Stimulated activated naive CD8-positive, alpha-beta T cell treated with anti-CD3 and anti-CD28 coated beads, Interleukin-15, amount 100 ng/mL, for 72 hours (primary cell): ENCODE measurements at regions not wholly inside any gene's neighbourhood (a gene's known extent, or its start where the extent isn't known, plus 50 kb on each side); places are given as distances from the start of the nearest gene placed in this dataset.
A peak's percentile ranks its signal among the peaks of the same experiment; 100 is the strongest.
"Not testable (repeated sequence)": the region's sequence is repeated elsewhere in the genome, so short reads cannot be mapped to it uniquely, and the experiment has no call there.

ENCODE experiments used
- ATAC-seq: fragments of 150-1000 bp; cut with Tn5 transposase; 2 replicates; pipeline ENCODE4 v1.10.0; 2021; ENCODE audit warnings: mild to moderate bottlenecking, moderate library complexity
- DNase-seq, 2 donors: peaks; one replicate each; pipeline ENCODE4 v3.0.0; 2021 to 2022
- H3K27ac Mint-ChIP-seq, 2 donors: one replicate each; pipeline ENCODE4 v1.8.0; 2022; ENCODE audit warnings: mild to moderate bottlenecking in 2 of 2, mixed read lengths in 2 of 2, moderate library complexity in 2 of 2
- H3K27me3 Mint-ChIP-seq: one replicate; pipeline ENCODE4 v1.8.0; 2022; ENCODE audit warnings: mixed read lengths
- H3K4me1 Mint-ChIP-seq: one replicate; pipeline ENCODE4 v1.8.0; 2022; ENCODE audit warnings: mild to moderate bottlenecking, mixed read lengths
- H3K4me3 Mint-ChIP-seq, 2 donors: one replicate each; pipeline ENCODE4 v1.8.0; 2022; ENCODE audit warnings: mild to moderate bottlenecking in 2 of 2, mixed read lengths in 2 of 2, moderate library complexity in 1 of 2
- H3K9me3 Mint-ChIP-seq, 2 donors: one replicate each; pipeline ENCODE4 v1.8.0; 2022; ENCODE audit warnings: mixed read lengths in 2 of 2

DNA sequence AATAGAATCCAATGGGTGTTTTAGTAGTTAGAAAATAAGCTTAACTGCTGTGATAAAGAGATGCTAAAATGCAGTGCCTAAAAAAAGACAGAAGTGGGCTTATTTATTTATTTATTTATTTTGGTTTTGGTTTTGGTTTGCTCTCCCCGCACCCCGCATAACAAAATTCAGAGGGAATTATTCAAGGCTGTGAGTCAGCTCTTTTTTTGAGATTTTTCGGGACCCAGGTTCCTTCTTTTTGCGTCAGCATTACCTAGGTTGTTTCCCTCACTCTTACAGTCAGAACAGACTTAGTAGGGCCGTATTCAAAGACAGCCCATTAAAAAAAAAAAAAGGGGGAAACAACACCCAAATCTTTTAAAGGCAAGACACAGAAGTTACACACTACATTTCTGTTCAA, 1495.5 kb upstream of the ADGRL3 start:
- no peak overlapping the region for H3K4me3 Mint-ChIP-seq
- no peak for ATAC-seq

DNA sequence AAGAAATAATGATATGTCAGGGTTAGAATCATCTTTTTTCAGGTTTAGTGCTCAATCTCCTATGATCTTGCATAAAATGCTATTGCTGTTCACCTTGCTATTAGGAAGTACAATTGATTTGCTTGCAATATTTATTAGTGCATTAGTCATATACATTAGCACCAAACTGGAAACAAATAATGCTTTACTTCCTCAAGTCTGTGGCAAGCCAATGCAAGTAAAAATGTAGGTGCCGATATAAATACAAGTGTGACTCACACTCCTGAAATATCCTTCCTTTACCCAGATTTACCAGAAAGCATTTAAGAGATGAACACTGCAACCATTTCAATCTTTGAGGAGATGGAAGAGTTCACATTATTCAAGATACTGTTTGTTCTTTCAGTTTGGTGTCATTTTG, 1487.7 kb upstream of the ADGRL3 start:
- no peak for DNase-seq
- H3K4me3 Mint-ChIP-seq, result no peak overlapping the region
- no peaks in the 10 kb centered on the region for H3K4me1 Mint-ChIP-seq
- no peak for ATAC-seq
- no peak overlapping the region for H3K27ac Mint-ChIP-seq
- H3K27me3 Mint-ChIP-seq, result no peaks in the 10 kb centered on the region
- peaks cover 8 to 16% of the 10 kb centered on the region in 2 donors for H3K9me3 Mint-ChIP-seq

More for the DNA sequence above, 1495.5 kb upstream of the ADGRL3 start:
- no peak for DNase-seq
- H3K27ac Mint-ChIP-seq, result no peak overlapping the region
- H3K9me3 Mint-ChIP-seq, result peaks cover 8 to 9% of the 10 kb centered on the region in 2 donors
- no peaks in the 10 kb centered on the region for H3K4me1 Mint-ChIP-seq
- H3K27me3 Mint-ChIP-seq, result no peaks in the 10 kb centered on the region

DNA sequence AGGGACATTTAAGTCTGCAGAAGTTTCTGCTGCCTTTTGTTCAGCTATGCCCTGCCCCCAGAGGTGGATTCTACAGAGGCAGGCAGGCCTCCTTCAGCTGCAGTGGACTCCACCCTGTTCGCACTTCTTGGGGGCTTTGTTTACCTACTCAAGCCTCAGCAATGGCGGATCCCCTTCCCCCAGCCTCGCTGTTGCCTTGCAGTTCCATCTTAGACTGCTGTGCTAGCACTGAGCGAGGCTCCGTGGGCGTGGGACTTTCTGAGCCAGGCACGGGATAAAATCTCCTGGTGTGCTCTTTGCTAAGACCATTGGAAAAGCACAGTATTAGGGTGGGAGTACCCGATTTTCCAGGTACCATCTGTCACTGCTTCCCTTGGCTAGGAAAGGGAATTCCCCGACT, 1475.8 kb upstream of the ADGRL3 start:
- not testable (repeated sequence) for H3K4me1 Mint-ChIP-seq, H3K27me3 Mint-ChIP-seq, ATAC-seq, H3K27ac Mint-ChIP-seq, H3K4me3 Mint-ChIP-seq, DNase-seq
- H3K9me3 Mint-ChIP-seq, result peaks cover 10 to 19% of the 10 kb centered on the region in 2 donors

DNA sequence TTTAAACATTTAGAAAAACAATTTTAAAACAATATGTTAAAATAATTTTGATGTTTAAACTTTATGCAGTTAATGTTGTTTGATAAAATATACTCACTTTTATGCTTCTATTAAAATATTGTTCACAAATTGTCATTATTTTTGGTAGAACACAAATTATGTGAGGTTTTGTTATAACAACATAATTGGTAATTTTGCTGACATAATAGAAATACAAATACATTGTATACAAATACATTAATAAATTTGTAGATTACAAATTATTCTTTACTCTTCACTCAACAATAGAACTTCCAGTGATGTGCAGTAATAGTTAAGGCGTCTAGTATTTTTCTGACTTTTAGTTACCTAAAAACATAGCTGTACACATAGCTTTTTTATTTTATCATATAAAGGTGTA, 1472.4 kb upstream of the ADGRL3 start:
- no peak for DNase-seq
- Mint-ChIP-seq H3K27me3 (no peaks in the 10 kb centered on the region), H3K27ac (no peak overlapping the region), H3K9me3 (peaks cover 7 to 9% of the 10 kb centered on the region in 2 donors), H3K4me1 (no peaks in the 10 kb centered on the region), H3K4me3 (no peak overlapping the region)
- ATAC-seq, result no peak

DNA sequence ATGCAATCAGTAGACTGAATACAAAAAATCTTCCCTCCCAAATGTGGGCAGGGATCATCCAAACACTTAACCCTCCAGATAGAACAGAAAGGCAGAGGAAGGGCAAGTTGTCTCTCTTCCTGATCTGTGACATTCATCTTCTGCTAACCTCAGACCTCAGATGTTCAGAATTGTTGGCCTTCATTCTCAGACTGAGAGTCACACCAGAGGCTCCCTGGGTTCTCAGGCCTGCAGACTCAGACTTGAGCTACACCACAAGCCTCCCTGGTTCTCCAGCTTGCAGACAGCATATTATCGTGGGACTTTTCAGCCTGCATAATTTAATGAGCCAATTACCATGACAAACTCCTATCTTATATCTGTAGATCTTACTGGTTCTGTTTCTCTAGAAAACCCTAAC, 1471.6 kb upstream of the ADGRL3 start:
- Mint-ChIP-seq H3K27ac (no peak overlapping the region), H3K4me1 (no peaks in the 10 kb centered on the region), H3K9me3 (peaks cover 7 to 9% of the 10 kb centered on the region in 2 donors), H3K4me3 (no peak overlapping the region), H3K27me3 (no peaks in the 10 kb centered on the region)
- no peak for DNase-seq
- no peak for ATAC-seq

DNA sequence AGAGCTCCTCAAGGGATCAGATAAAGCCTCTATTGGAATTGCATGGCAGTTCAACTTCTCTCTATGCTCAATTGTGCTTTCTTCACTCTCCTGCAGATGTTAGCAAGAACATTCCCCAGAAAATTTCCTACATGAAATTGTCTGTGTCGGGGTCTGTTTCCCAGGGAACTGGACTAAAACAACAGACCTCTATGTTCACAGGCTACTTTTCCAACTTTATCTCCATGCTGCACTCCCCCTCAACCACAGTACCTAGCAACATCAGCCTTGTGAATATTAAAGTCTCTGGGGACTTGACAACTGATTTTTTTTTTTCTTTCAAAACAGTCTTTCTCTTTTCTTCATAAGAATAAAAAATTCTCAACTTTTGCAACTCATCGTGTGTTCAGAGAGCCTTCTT, 1470.8 kb upstream of the ADGRL3 start:
- H3K27me3 Mint-ChIP-seq, result no peaks in the 10 kb centered on the region
- H3K4me1 Mint-ChIP-seq, result no peaks in the 10 kb centered on the region
- no peak overlapping the region for H3K4me3 Mint-ChIP-seq
- no peak overlapping the region for H3K27ac Mint-ChIP-seq
- ATAC-seq, result no peak
- DNase-seq, result no peak
- H3K9me3 Mint-ChIP-seq, result peaks cover 7 to 9% of the 10 kb centered on the region in 2 donors

DNA sequence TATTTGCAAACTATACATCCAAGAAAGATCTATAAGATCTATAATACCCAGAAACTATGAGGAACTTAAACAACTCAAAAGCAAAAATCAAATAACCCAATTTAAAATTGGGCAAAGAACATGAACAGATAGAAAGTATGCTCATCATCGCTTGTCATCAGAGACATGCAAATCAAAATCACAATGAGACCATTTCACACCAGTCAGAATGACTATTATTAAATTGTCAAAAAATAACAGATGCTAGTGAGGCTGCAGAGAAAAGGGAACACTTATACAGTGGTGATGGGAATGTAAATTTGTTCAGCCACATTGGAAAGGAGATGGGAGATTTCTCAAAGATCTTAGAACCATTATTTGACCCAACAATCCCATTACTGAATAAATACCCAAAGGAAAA, 1451.7 kb upstream of the ADGRL3 start:
- ATAC-seq, result no peak
- Mint-ChIP-seq H3K4me3 (no peak overlapping the region), H3K9me3 (peaks cover 0 to 5% of the 10 kb centered on the region in 2 donors), H3K4me1 (no peaks in the 10 kb centered on the region), H3K27me3 (no peaks in the 10 kb centered on the region), H3K27ac (no peak overlapping the region)
- DNase-seq, result no peak

DNA sequence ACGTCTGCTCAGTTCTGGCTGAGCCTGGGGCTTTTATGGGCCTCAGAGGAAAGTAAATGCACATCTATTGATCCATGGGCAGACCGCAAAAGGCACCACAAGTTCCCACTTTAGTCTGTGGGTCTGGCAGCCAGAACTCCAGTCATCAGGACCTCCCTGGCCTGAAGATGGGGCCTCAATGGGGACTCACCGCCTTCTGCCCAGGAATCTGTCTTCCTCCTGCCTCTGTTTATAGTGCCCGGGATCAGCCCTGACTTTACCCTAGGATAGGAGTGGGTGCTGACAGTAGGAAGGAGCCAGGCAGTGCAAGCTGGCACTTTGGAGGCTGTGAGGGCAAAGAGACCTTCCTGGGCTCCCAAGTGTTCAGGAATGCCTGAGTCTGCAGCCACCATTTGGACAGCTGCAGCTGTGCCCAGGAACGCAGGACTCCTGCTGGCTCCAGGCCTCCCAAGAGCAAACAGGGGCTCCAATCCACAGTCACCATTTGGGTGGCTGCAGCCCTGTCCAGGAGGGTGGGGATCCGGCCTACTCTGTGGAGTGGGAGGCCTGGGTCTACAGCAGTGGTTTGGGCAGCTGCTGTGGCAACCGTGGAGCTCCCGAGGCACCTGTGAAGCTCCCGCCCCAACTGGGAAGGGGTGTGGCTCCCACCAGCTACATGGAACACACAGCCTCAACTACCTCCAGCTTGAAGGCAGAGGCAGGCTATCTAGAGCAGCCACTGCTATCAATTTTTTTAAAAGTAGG, 1440.9 kb upstream of the ADGRL3 start:
- Mint-ChIP-seq H3K27ac (no peak overlapping the region), H3K9me3 (peaks cover 6 to 17% of the 10 kb centered on the region in 2 donors), H3K4me3 (no peak overlapping the region), H3K4me1 (no peaks in the 10 kb centered on the region), H3K27me3 (no peaks in the 10 kb centered on the region)
- no peak for ATAC-seq
- DNase-seq, result no peak

DNA sequence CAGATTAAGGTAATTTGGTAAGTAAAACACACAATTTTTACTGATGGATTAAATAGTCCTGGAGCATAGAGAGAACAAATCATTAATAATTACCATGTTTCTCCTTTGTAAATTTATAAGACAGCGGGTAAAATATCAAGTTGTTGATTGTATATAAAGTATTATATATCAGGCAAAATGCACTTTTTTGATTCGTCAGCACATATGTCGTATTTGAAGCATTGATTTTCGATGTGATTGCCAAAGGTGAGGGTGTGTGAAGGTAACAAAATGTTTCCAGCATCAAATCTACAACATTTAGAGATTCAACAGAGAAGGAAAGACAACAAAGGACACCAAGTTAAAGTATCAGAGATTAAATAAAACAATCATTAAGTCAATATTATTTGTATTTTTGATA, 1437.8 kb upstream of the ADGRL3 start:
- no peak for ATAC-seq
- no peak overlapping the region for H3K27ac Mint-ChIP-seq
- no peaks in the 10 kb centered on the region for H3K4me1 Mint-ChIP-seq
- H3K9me3 Mint-ChIP-seq, result peaks cover 8 to 9% of the 10 kb centered on the region in 2 donors
- H3K4me3 Mint-ChIP-seq, result no peak overlapping the region
- DNase-seq, result no peak
- no peaks in the 10 kb centered on the region for H3K27me3 Mint-ChIP-seq

DNA sequence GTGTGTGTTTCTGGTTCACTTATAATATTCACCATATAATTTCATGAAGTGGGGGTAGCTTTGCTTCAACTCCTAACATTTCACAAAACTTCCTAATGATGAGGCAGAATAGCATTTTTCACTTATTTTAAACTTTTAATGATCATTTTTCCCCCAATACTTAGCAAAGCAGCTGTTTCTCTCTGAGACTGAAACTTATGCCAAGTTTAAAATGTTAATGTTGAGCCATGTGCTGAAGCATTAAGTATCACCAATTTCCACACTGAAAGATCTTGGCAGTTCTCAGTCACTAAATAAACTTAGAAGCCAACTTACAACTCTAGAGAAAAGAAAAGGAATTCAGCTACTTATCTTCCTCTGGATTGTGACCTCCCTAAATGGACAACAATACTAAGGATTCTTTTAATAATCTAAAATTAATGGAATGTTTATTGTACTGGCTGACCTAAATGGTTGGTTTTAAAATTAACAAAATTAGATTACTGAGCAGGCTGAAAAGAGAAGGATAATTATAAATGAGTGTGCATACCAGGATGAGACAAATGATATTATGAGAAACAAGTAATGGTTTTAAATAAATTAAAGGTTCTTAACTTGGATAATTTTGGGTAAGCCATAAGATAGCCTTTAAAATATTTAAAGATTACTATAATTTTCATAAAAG, 1429.4 kb upstream of the ADGRL3 start:
- Mint-ChIP-seq H3K27me3 (no peaks in the 10 kb centered on the region), H3K27ac (no peak overlapping the region), H3K4me3 (no peak overlapping the region), H3K9me3 (peaks cover 0 to 5% of the 10 kb centered on the region in 2 donors), H3K4me1 (no peaks in the 10 kb centered on the region)
- DNase-seq (no peak), ATAC-seq (no peak)

DNA sequence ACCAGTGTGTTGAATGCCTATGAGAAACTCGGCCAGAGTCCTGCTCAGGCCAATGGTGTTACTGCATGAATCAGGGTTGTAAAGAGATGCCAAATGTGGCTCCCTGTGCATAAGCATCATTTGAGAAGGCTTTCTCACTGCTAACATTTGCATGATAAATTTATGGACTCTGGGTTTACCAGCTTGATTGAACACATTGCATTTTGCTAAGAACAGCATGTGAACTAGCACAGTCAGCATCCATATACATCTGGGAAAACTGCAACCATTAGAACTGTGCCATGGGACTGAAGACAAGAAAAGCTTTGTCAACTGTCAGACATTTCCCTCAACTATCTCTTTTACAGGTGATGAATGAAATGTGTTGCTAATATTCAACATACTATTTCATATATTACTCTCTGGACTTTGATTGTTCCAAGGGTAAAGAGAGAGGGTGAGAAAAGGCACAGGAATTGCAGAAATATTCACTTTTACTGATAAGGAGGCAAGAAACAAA, 1427.4 kb upstream of the ADGRL3 start:
- Mint-ChIP-seq H3K27me3 (no peaks in the 10 kb centered on the region), H3K4me1 (no peaks in the 10 kb centered on the region), H3K4me3 (no peak overlapping the region), H3K27ac (no peak overlapping the region), H3K9me3 (peaks cover 0 to 5% of the 10 kb centered on the region in 2 donors)
- DNase-seq (no peak), ATAC-seq (no peak)

DNA sequence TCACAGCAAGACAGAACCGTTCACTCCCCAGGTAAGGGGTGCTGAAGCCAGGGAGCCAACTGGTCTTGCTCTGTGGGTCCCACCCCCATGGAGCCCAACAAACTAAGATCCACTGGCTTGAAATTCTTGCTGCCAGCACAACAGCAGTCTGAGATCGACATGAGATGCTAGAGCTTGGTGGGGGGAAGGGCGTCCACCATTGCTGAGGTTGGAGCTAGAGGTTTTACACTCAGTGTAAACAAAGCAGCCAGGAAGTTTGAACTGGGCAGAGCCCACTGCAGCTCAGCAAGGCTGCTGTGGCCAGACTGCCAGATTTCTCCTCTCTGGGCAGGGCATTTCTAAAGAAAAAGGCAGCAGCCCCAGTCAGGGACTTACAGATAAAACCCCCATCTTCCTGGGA, 1419.9 kb upstream of the ADGRL3 start:
- ATAC-seq, H3K4me1 Mint-ChIP-seq, H3K27me3 Mint-ChIP-seq, DNase-seq, H3K27ac Mint-ChIP-seq, H3K4me3 Mint-ChIP-seq: not testable (repeated sequence)
- H3K9me3 Mint-ChIP-seq, result peaks cover 21 to 23% of the 10 kb centered on the region in 2 donors

DNA sequence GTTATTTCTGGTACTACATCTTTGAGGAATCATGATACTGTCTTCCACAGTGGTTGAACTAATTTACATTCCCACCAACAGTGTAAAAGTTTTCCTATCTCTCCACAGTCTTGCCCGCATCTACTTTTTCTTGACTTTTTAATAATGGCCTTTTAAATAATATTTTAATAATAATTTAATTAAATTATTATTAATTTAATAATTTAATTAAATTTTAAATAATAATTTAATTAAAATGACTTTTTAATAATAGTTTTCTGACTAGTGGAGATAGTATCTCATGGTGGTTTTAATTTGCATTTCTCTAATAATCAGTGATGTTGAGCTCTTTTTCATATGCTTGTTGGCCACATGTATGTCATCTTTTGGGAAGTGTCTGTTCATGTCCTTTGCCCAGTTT, 1395.0 kb upstream of the ADGRL3 start:
- Mint-ChIP-seq H3K27me3 (no peaks in the 10 kb centered on the region), H3K4me3 (no peak overlapping the region)

DNA sequence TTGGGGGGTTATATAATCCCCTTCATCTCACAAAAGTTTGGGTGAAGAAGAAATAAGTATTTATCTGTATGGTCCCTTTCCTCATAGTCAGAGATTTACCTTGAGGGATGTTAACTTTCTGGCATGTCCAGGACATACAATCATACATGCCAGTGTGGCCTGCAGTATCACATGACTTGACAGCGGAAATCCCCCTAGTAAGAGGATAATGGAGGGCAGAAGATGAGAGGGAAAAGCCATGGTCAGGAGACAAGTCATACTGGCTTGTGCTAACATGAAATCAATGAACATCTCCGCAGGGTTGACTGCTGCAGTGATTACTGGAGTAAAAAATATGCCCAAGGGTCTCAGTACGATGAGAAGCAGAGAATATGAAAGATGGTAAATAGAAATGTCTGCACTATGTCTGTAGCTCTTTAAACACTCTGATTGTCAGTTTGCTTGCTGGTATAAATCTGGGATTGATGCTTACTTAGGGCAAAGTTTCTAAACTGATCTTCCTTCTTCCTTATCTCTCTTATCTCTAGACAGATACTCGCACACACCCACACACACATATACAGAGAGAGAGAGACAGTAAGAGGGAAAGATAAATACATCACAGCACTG, 1385.6 kb upstream of the ADGRL3 start:
- no peak overlapping the region for H3K27ac Mint-ChIP-seq
- DNase-seq, result no peak
- H3K4me3 Mint-ChIP-seq, result no peak overlapping the region

More for the DNA sequence above, 1395.0 kb upstream of the ADGRL3 start:
- H3K27ac Mint-ChIP-seq, result no peak overlapping the region
- ATAC-seq (no peak), DNase-seq (no peak)
- peaks cover 8 to 17% of the 10 kb centered on the region in 2 donors for H3K9me3 Mint-ChIP-seq
- H3K4me1 Mint-ChIP-seq, result no peaks in the 10 kb centered on the region

DNA sequence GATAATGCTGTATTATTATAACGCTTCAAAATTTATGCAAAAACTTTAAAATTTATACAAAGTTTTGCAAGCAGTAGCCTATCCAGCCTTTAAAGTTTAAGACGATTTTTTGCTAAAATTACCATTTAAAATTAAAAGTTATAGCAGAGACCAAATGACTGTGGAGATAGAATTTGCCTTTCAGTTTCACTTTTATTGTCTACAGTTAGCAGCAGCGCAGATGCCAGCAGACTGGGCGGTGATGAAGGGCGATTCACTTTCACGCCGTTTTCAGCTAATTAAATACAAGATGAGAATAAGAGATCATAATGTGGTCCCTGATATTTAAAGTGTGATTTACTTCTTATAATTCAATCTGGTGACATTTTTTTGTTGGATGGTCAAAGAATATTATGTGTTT, 1381.5 kb upstream of the ADGRL3 start:
- Mint-ChIP-seq H3K27me3 (no peaks in the 10 kb centered on the region), H3K27ac (no peak overlapping the region), H3K4me1 (no peaks in the 10 kb centered on the region), H3K9me3 (peaks cover 0 to 5% of the 10 kb centered on the region in 2 donors), H3K4me3 (peak overlapping the region; percentile 22 to 35)
- ATAC-seq (no peak), DNase-seq (no peak)

More for the DNA sequence above, 1385.6 kb upstream of the ADGRL3 start:
- H3K9me3 Mint-ChIP-seq, result peaks cover 0 to 5% of the 10 kb centered on the region in 2 donors
- H3K27me3 Mint-ChIP-seq, result no peaks in the 10 kb centered on the region
- H3K4me1 Mint-ChIP-seq, result no peaks in the 10 kb centered on the region
- no peak for ATAC-seq

DNA sequence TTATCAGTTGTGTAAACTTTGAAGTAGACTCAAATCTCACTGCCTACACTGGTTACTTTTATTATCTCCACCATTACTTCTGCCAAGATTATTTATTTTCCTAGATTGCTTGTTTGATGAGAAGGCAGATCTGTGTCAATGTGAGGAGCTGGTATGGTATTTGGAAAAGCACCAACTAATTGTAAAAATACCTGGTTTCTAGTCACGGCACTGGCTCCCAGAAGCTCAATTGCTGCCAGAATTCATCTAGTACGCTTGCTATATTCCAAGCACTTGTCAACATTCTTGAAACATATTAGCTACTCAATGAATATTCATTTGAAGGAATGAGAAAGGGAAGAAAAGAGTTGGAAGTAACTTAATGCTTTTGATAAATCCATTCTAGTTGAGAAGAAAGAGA, 1376.8 kb upstream of the ADGRL3 start:
- no peak for ATAC-seq

More for the DNA sequence above, 1376.8 kb upstream of the ADGRL3 start:
- DNase-seq, result no peak
- no peaks in the 10 kb centered on the region for H3K4me1 Mint-ChIP-seq
- H3K27me3 Mint-ChIP-seq, result no peaks in the 10 kb centered on the region
- no peak overlapping the region for H3K27ac Mint-ChIP-seq
- no peak overlapping the region for H3K4me3 Mint-ChIP-seq
- peaks cover 0 to 6% of the 10 kb centered on the region in 2 donors for H3K9me3 Mint-ChIP-seq
